Gastroesophageal sphincter (tissue), 4 donors: ENCODE measurements at regions not wholly inside any gene's neighbourhood (a gene's known extent, or its start where the extent isn't known, plus 50 kb on each side); places are given as distances from the start of the nearest gene placed in this dataset.

Source experiments
- ATAC-seq: fragments of 150-250 bp; one replicate; pipeline ENCODE4 v1.9.1; 2016; ENCODE audit warnings: mild to moderate bottlenecking, moderate library complexity
- H3K27ac ChIP-seq, 4 donors: fragments of 200-600 bp; sonication (generic) in 3 of 4; 1 replicate in 3 of 4; 2 replicates in 1 of 4; pipeline ENCODE4 v1.5.1; 2016 to 2019
- H3K27me3 ChIP-seq: fragments of 200-600 bp; sonication (generic); one replicate; pipeline ENCODE4 v1.5.1; 2019
- H3K36me3 ChIP-seq, 2 donors: fragments of 200-600 bp; sonication (generic); one replicate each; pipeline ENCODE4 v1.5.1; 2019; ENCODE audit warnings: control low read depth in 1 of 2
- H3K4me1 ChIP-seq, 3 donors: fragments of 200-600 bp; sonication (generic); 1 replicate in 2 of 3; 2 replicates in 1 of 3; pipeline ENCODE4 v1.5.1; 2016 to 2019; ENCODE audit warnings: control low read depth in 2 of 3
- H3K4me3 ChIP-seq, 2 donors: fragments of 200-600 bp; sonication (generic); one replicate each; pipeline ENCODE4 v1.5.1; 2019; ENCODE audit warnings: mild to moderate bottlenecking in 1 of 2, moderate library complexity in 1 of 2
- H3K9me3 ChIP-seq, 3 donors: fragments of 200-600 bp; sonication (generic); one replicate each; pipeline ENCODE4 v1.5.1; 2017 to 2019; ENCODE audit warnings: control low read depth in 2 of 3
- EP300 ChIP-seq: sonication (generic); formaldehyde crosslinking; IDR thresholded peaks from one replicate; pipeline ENCODE4 v1.6.1; 2017; ENCODE audit warnings: antibody characterized with exemption, mild to moderate bottlenecking
- POLR2A ChIP-seq, 2 donors: fragments of 450-650 bp; IDR thresholded peaks; one replicate each; pipeline ENCODE4 v1.6.1; 2017; ENCODE audit warnings: antibody characterized with exemption in 2 of 2, mild to moderate bottlenecking in 2 of 2, moderate library complexity in 1 of 2
- POLR2AphosphoS5 ChIP-seq: sonication (generic); formaldehyde crosslinking; IDR thresholded peaks from one replicate; pipeline ENCODE4 v1.6.1; 2017; ENCODE audit warnings: antibody characterized with exemption
- WGBS, 2 donors: methylation state at CpG; one replicate each; pipeline ENCODE4 v1.1.5; 2018; ENCODE audit warnings: low coverage in 1 of 2; 5-methylcytosine and 5-hydroxymethylcytosine counted together
- TF ChIP-seq, protein P1 (sequence below), 4 experiments: fragments of 200-600 bp in 2 of 4; fragments of 450-650 bp in 2 of 4; sonication (generic) in 1 of 4; IDR thresholded peaks; one replicate each; pipeline ENCODE4 v1.5.1; 2017 to 2019; ENCODE audit warnings: antibody characterized with exemption in 4 of 4, mild to moderate bottlenecking in 2 of 4, moderate library complexity in 2 of 4

- ATAC-seq: no peak
Measured at GRCh38 chr3:28674212-28674611, 325.6 kb upstream of the AZI2 start.

GRCh38 chr3:28677581-28677980 is 329.0 kb upstream of the AZI2 start:
- WGBS, 2 donors: 62 to 76% methylated on average over 2 to 5 of the region's 9 CpGs
- Histone ChIP-seq H3K4me1 (no peaks in the 10 kb centered on the region), H3K36me3 (no peaks in the 10 kb centered on the region), H3K9me3 (no peaks in the 10 kb centered on the region), H3K4me3 (no peak overlapping the region), H3K27me3 (no peaks in the 10 kb centered on the region), H3K27ac (no peak overlapping the region)
- TF ChIP-seq, protein P1, sequence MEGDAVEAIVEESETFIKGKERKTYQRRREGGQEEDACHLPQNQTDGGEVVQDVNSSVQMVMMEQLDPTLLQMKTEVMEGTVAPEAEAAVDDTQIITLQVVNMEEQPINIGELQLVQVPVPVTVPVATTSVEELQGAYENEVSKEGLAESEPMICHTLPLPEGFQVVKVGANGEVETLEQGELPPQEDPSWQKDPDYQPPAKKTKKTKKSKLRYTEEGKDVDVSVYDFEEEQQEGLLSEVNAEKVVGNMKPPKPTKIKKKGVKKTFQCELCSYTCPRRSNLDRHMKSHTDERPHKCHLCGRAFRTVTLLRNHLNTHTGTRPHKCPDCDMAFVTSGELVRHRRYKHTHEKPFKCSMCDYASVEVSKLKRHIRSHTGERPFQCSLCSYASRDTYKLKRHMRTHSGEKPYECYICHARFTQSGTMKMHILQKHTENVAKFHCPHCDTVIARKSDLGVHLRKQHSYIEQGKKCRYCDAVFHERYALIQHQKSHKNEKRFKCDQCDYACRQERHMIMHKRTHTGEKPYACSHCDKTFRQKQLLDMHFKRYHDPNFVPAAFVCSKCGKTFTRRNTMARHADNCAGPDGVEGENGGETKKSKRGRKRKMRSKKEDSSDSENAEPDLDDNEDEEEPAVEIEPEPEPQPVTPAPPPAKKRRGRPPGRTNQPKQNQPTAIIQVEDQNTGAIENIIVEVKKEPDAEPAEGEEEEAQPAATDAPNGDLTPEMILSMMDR (IDR thresholded peaks at IDR 0.05): no peak
- TF ChIP-seq POLR2AphosphoS5: no peak
- no peak for TF ChIP-seq POLR2A (IDR thresholded peaks at IDR 0.05)
- TF ChIP-seq EP300: no peak
- peak; percentile 5 for ATAC-seq

More at GRCh38 chr3:28674212-28674611, 325.6 kb upstream of the AZI2 start:
- no peak overlapping the region for H3K27ac ChIP-seq
- H3K4me1 ChIP-seq: no peaks in the 10 kb centered on the region
- H3K36me3 ChIP-seq: no peaks in the 10 kb centered on the region
- H3K4me3 ChIP-seq: no peak overlapping the region
- WGBS, 2 donors: 88 to 94% methylated on average over 4 of the region's 4 CpGs
- TF ChIP-seq POLR2AphosphoS5: no peak
- TF ChIP-seq POLR2A (IDR thresholded peaks at IDR 0.05): no peak
- no peaks in the 10 kb centered on the region for H3K27me3 ChIP-seq
- H3K9me3 ChIP-seq: no peaks in the 10 kb centered on the region

GRCh38 chr3:28678086-28678485 is 329.5 kb upstream of the AZI2 start:
- Histone ChIP-seq H3K9me3 (no peaks in the 10 kb centered on the region), H3K4me1 (no peaks in the 10 kb centered on the region), H3K36me3 (no peaks in the 10 kb centered on the region), H3K27ac (no peak overlapping the region), H3K27me3 (no peaks in the 10 kb centered on the region), H3K4me3 (no peak overlapping the region)
- TF ChIP-seq EP300: no peak
- TF ChIP-seq, protein P1 (IDR thresholded peaks at IDR 0.05): no peak
- TF ChIP-seq POLR2AphosphoS5: no peak
- TF ChIP-seq POLR2A (IDR thresholded peaks at IDR 0.05): no peak
- peak; percentile 19 for ATAC-seq
- 69 to 84% methylated on average over 5 of the region's 8 CpGs for WGBS, 2 donors

DNA sequence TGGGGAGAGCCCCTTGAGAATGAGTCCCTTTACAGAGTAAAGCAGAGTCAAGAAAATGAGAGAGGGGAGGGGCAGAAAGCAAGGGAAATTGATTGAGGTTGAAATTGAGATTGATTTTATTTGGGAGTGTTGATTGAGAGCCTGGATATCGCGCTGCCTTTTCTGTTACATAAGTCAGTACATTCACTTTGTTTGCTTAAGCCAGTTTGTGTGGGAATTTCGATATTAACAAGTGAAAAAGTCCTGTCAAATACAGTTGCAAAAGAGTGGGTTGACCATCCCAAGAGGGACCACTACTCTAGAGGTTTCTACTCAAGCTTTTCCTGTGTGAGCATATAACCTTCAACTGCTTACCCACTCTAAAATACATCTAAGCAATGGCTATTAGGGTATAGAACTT is 331.4 kb upstream of the AZI2 start:
- no peaks in the 10 kb centered on the region for H3K36me3 ChIP-seq
- ATAC-seq: no peak
- no peak overlapping the region for H3K27ac ChIP-seq
- no peak overlapping the region for H3K4me3 ChIP-seq
- no peaks in the 10 kb centered on the region for H3K27me3 ChIP-seq
- TF ChIP-seq, protein P1 (IDR thresholded peaks at IDR 0.05): no peak
- TF ChIP-seq POLR2AphosphoS5 (no peak), POLR2A (IDR thresholded peaks at IDR 0.05) (no peak), EP300 (no peak)
- 90% methylated on average over 3 of the region's 3 CpGs; no CpG with 5 or more reads in 1 of the 2 donors for WGBS, 2 donors
- H3K9me3 ChIP-seq: no peaks in the 10 kb centered on the region
- H3K4me1 ChIP-seq: no peaks in the 10 kb centered on the region

GRCh38 chr3:28682121-28682520 is 333.5 kb upstream of the AZI2 start:
- no peaks in the 10 kb centered on the region for H3K27me3 ChIP-seq
- 25 to 61% methylated on average over 1 of the region's 1 CpG for WGBS, 2 donors
- H3K9me3 ChIP-seq: no peaks in the 10 kb centered on the region
- ATAC-seq: no peak
- no peak overlapping the region for H3K4me3 ChIP-seq
- TF ChIP-seq POLR2A (IDR thresholded peaks at IDR 0.05) (no peak), EP300 (no peak), POLR2AphosphoS5 (no peak)
- TF ChIP-seq, protein P1 (IDR thresholded peaks at IDR 0.05): no peak
- no peaks in the 10 kb centered on the region for H3K4me1 ChIP-seq
- H3K36me3 ChIP-seq: no peaks in the 10 kb centered on the region
- H3K27ac ChIP-seq: no peak overlapping the region
